IMR-90 (cell line): ENCODE measurements at regions not wholly inside any gene's neighbourhood (a gene's known extent, or its start where the extent isn't known, plus 50 kb on each side); places are given as distances from the start of the nearest gene placed in this dataset.

Experiments used
- ATAC-seq: fragments of 200-7000 bp; cut with Tn5 transposase; 2 replicates; pipeline ENCODE4 v1.9.1; 2020; ENCODE audit warnings: low read depth, mild to moderate bottlenecking, moderate library complexity
- BruUV-seq: library from RNA; stranded (reverse); fragments of 400-500 nt; replicated peaks from 2 replicates; lab custom pipeline; 2021; lab: Mats Ljungman, UMichigan
- CTCF ChIA-PET: fragments of 300-600 bp; formaldehyde crosslinking; extraction: SDS; loops from one replicate; lab custom pipeline; 2021; ENCODE audit warnings: antibody characterized with exemption; lab: Yijun Ruan, JAX
- POLR2A ChIA-PET: fragments of 300-600 bp; sonication (Branson Sonifier 250); formaldehyde crosslinking; loops from one replicate; lab custom pipeline; 2022; ENCODE audit warnings: antibody characterized with exemption; ENCODE audit not compliant: unreplicated experiment; lab: Charles Lee
- DNase-seq: peaks from one replicate; pipeline ENCODE4 v3.0.0; 2013
- H2AFZ ChIP-seq: replicated peaks from 2 replicates; pipeline ENCODE3; 2013; ENCODE audit warnings: low read length, mild to moderate bottlenecking; ENCODE audit not compliant: poor library complexity
- H2AK5ac ChIP-seq: 2 replicates; pipeline ENCODE4 v1.6.1; 2013; ENCODE audit warnings: low read depth, low read length, inconsistent platforms
- H2AK9ac ChIP-seq: replicated peaks from 2 replicates; pipeline ENCODE3; 2013; ENCODE audit warnings: mild to moderate bottlenecking, low read depth, low read length, moderate library complexity; ENCODE audit not compliant: poor library complexity
- H2BK120ac ChIP-seq: 2 replicates; pipeline ENCODE4 v1.6.1; 2013; ENCODE audit warnings: low read depth, low read length, inconsistent platforms
- H2BK15ac ChIP-seq: 3 replicates; pipeline ENCODE4 v1.6.1; 2013; ENCODE audit warnings: low read depth, low read length, inconsistent platforms
- H2BK20ac ChIP-seq: 2 replicates; pipeline ENCODE4 v1.6.1; 2013; ENCODE audit warnings: low read depth, mild to moderate bottlenecking, inconsistent platforms, low read length, moderate library complexity
- H2BK5ac ChIP-seq: 2 replicates; pipeline ENCODE4 v1.6.1; 2013; ENCODE audit warnings: mild to moderate bottlenecking, low read depth, low read length, inconsistent platforms; ENCODE audit not compliant: poor library complexity, severe bottlenecking
- H3K14ac ChIP-seq: replicated peaks from 2 replicates; pipeline ENCODE4 v1.6.1; 2013; ENCODE audit warnings: low read depth, low read length, inconsistent platforms
- H3K18ac ChIP-seq: 2 replicates; pipeline ENCODE4 v1.6.1; 2013; ENCODE audit warnings: low read depth, low read length, control low read depth
- H3K23ac ChIP-seq: 2 replicates; pipeline ENCODE4 v1.6.1; 2013; ENCODE audit warnings: low read depth, low read length, inconsistent platforms
- H3K27ac ChIP-seq: 2 replicates; pipeline ENCODE4 v1.5.1; 2013; ENCODE audit warnings: mild to moderate bottlenecking, control low read depth, low read length; ENCODE audit not compliant: insufficient read depth
- H3K27me3 ChIP-seq: 2 replicates; pipeline ENCODE4 v1.6.1; 2013; ENCODE audit warnings: low read length; ENCODE audit not compliant: control insufficient read depth, insufficient read depth
- H3K36me3 ChIP-seq: 2 replicates; pipeline ENCODE4 v1.6.1; 2013; ENCODE audit warnings: low read length, mixed read lengths; ENCODE audit not compliant: control insufficient read depth, insufficient read depth
- H3K4ac ChIP-seq: 2 replicates; pipeline ENCODE4 v1.6.1; 2013; ENCODE audit warnings: low read depth, low read length, inconsistent platforms
- H3K4me1 ChIP-seq: 2 replicates; pipeline ENCODE4 v1.6.1; 2013; ENCODE audit warnings: low read length, mixed read lengths; ENCODE audit not compliant: control insufficient read depth, insufficient read depth
- H3K4me2 ChIP-seq: 2 replicates; pipeline ENCODE4 v1.6.1; 2013; ENCODE audit warnings: low read depth, mild to moderate bottlenecking, control low read depth, low read length, moderate library complexity
- H3K4me3 ChIP-seq: 2 replicates; pipeline ENCODE4 v1.5.1; 2013; ENCODE audit warnings: low read depth, mild to moderate bottlenecking, control low read depth, low read length, moderate library complexity; ENCODE audit not compliant: insufficient read depth
- H3K56ac ChIP-seq: 2 replicates; pipeline ENCODE4 v1.6.1; 2013; ENCODE audit warnings: low read length, inconsistent platforms; ENCODE audit not compliant: insufficient read depth; ENCODE audit errors: extremely low read depth
- H3K79me1 ChIP-seq, 2 experiments: 2 replicates each; pipeline ENCODE4 v1.6.1; 2013; ENCODE audit warnings: low read length in 2 of 2, inconsistent platforms in 1 of 2, low read depth in 1 of 2
- H3K9ac ChIP-seq: 2 replicates; pipeline ENCODE4 v1.6.1; 2013; ENCODE audit warnings: low read depth, low read length, control low read depth
- H3K9me1 ChIP-seq: 2 replicates; pipeline ENCODE4 v1.6.1; 2013; ENCODE audit warnings: low read length, inconsistent platforms; ENCODE audit not compliant: insufficient read depth
- H3K9me3 ChIP-seq: 2 replicates; pipeline ENCODE4 v1.6.1; 2013; ENCODE audit warnings: low read length; ENCODE audit not compliant: control insufficient read depth, insufficient read depth
- H4K20me1 ChIP-seq: 2 replicates; pipeline ENCODE4 v1.6.1; 2013; ENCODE audit warnings: low read length, inconsistent platforms; ENCODE audit not compliant: insufficient read depth
- H4K5ac ChIP-seq: 2 replicates; pipeline ENCODE4 v1.6.1; 2013; ENCODE audit warnings: mild to moderate bottlenecking, low read depth, low read length, control low read depth
- H4K8ac ChIP-seq, 2 experiments: 2 replicates each; pipeline ENCODE4 v1.6.1; 2013; ENCODE audit warnings: low read depth in 2 of 2, low read length in 2 of 2, control low read depth in 1 of 2, inconsistent platforms in 1 of 2
- H4K91ac ChIP-seq: 2 replicates; pipeline ENCODE4 v1.6.1; 2013; ENCODE audit warnings: low read depth, low read length, inconsistent platforms; ENCODE audit not compliant: insufficient read depth
- BHLHE40 ChIP-seq: fragments of 150-350 bp; IDR thresholded peaks from 2 replicates; pipeline ENCODE4 v1.6.1; 2016; ENCODE audit warnings: mild to moderate bottlenecking, low read depth, low read length
- CEBPB ChIP-seq: IDR thresholded peaks from 2 replicates; pipeline ENCODE4 v1.6.1; 2012; ENCODE audit warnings: low read depth, low read length, improper control_type of control experiment
- CHD1 ChIP-seq: IDR thresholded peaks from 2 replicates; pipeline ENCODE4 v1.6.1; 2012; ENCODE audit warnings: low read depth, low read length, improper control_type of control experiment
- CTCF ChIP-seq: conservative IDR thresholded peaks from 2 replicates; pipeline ENCODE4 v1.5.1; 2012; ENCODE audit warnings: mild to moderate bottlenecking, low read depth, low read length, improper control_type of control experiment
- FOS ChIP-seq: fragments of 150-350 bp; IDR thresholded peaks from 2 replicates; pipeline ENCODE4 v1.6.1; 2016; ENCODE audit warnings: low read depth, low read length
- MAFK ChIP-seq: IDR thresholded peaks from 2 replicates; pipeline ENCODE4 v1.6.1; 2012; ENCODE audit warnings: low read depth, low read length, improper control_type of control experiment
- MAZ ChIP-seq: IDR thresholded peaks from 2 replicates; pipeline ENCODE4 v1.6.1; 2012; ENCODE audit warnings: low read depth, mild to moderate bottlenecking, low read length, improper control_type of control experiment, moderate library complexity, borderline replicate concordance
- MXI1 ChIP-seq: IDR thresholded peaks from 2 replicates; pipeline ENCODE4 v1.6.1; 2012; ENCODE audit warnings: low read depth, mild to moderate bottlenecking, low read length, moderate library complexity, borderline replicate concordance
- NFE2L2 ChIP-seq: fragments of 150-350 bp; IDR thresholded peaks from 2 replicates; pipeline ENCODE4 v1.6.1; 2016; ENCODE audit warnings: low read depth, mild to moderate bottlenecking, low read length
- RAD21 ChIP-seq: IDR thresholded peaks from 2 replicates; pipeline ENCODE4 v1.6.1; 2012; ENCODE audit warnings: low read length, improper control_type of control experiment
- RCOR1 ChIP-seq: IDR thresholded peaks from 2 replicates; pipeline ENCODE4 v1.6.1; 2012; ENCODE audit warnings: mild to moderate bottlenecking, low read length, improper control_type of control experiment; ENCODE audit not compliant: insufficient replicate concordance
- RFX5 ChIP-seq: IDR thresholded peaks from 2 replicates; pipeline ENCODE4 v1.8.0; 2012; ENCODE audit warnings: low read depth, mild to moderate bottlenecking, low read length, moderate library complexity
- USF2 ChIP-seq: fragments of 150-350 bp; IDR thresholded peaks from 2 replicates; pipeline ENCODE4 v1.6.1; 2017; ENCODE audit warnings: mild to moderate bottlenecking, antibody characterized with exemption, low read length, low read depth
- dilution Hi-C: fragments of 300-500 bp; cut with HindIII; formaldehyde crosslinking; loops from one replicate; pipeline ENCODE4 v1.14.3; 2018; ENCODE audit warnings: low sequenced_read_pairs; ENCODE audit not compliant: unreplicated experiment
- in situ Hi-C: fragments of 300-500 bp; cut with MboI; formaldehyde crosslinking; loops from 3 replicates; pipeline ENCODE4 v1.14.3; 2019; ENCODE audit warnings: low sequenced_read_pairs, inconsistent platforms, mixed read lengths
- intact Hi-C: fragments of 100-400 bp; cut with micrococcal nuclease; formaldehyde crosslinking; loops from 2 replicates; pipeline ENCODE4 v1.10.0; 2022
- TF ChIP-seq, protein P1 (sequence below): fragments of 150-350 bp; IDR thresholded peaks from 2 replicates; pipeline ENCODE4 v1.6.1; 2016; ENCODE audit warnings: low read depth, mild to moderate bottlenecking, low read length, moderate library complexity, borderline replicate concordance

DNA sequence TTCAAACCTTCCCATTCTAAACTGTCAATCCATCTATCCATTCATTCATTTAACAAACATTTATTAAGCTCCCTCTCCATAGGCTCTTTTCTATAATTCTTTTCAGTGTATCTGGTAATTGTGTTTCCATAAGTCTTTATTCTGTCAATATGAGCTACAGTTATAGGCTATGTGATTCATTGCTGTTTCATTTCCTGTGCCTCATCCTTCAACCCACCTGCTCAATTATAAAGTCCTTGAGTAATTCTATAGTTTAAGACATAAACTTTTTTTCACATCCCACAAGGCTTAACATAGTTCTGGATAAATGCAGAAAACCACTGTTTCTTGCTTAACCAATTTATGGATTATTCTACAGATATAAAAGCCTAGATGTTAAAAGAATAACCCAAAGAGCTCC is 84.2 kb upstream of the PIK3C3 start:
- Histone ChIP-seq H3K4me3 (no peak overlapping the region), H3K4me2 (no peak overlapping the region; the same call in 1 of the 2 replicates), H3K9me1 (no peaks in the 10 kb centered on the region), H4K20me1 (no peaks in the 10 kb centered on the region), H3K18ac (no peak overlapping the region), H4K8ac (no peak overlapping the region), H3K4me1 (peaks cover 2% of the 10 kb centered on the region), H3K27me3 (no peaks in the 10 kb centered on the region), H4K5ac (no peak overlapping the region), H2BK20ac (no peak overlapping the region), H2BK5ac (no peak overlapping the region), H4K91ac (no peak overlapping the region), H3K27ac (no peak overlapping the region), H3K36me3 (no peaks in the 10 kb centered on the region), H3K9me3 (no peaks in the 10 kb centered on the region), H3K4ac (no peak overlapping the region), H3K79me1 (no peaks in the 10 kb centered on the region), H2BK15ac (no peak overlapping the region), H2AK9ac (no peak overlapping the region), H3K14ac (no peak overlapping the region), H2BK120ac (no peak overlapping the region), H3K56ac (no peak overlapping the region), H2AFZ (no peak overlapping the region), H3K9ac (no peak overlapping the region), H3K23ac (no peak overlapping the region), H2AK5ac (no peak overlapping the region)
- ChIA-PET POLR2A (no interaction called here), CTCF (no interaction called here)
- ATAC-seq (no peak), DNase-seq (peak; percentile 49)
- in situ Hi-C loops = no loop called here
- BruUV-seq = no TSS peak
- dilution Hi-C loops = no loop called here
- intact Hi-C loops = no loop called here
- TF ChIP-seq MXI1 (no peak), MAZ (no peak), RAD21 (no peak), BHLHE40 (no peak), NFE2L2 (no peak), RCOR1 (no peak), RFX5 (no peak), MAFK (no peak), CHD1 (no peak), USF2 (no peak), CTCF (no peak), FOS (no peak), CEBPB (no peak)
- TF ChIP-seq, protein P1, sequence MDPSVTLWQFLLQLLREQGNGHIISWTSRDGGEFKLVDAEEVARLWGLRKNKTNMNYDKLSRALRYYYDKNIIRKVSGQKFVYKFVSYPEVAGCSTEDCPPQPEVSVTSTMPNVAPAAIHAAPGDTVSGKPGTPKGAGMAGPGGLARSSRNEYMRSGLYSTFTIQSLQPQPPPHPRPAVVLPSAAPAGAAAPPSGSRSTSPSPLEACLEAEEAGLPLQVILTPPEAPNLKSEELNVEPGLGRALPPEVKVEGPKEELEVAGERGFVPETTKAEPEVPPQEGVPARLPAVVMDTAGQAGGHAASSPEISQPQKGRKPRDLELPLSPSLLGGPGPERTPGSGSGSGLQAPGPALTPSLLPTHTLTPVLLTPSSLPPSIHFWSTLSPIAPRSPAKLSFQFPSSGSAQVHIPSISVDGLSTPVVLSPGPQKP = no peak
